22Rv1 (cell line): ENCODE measurements at regions not wholly inside any gene's neighbourhood (a gene's known extent, or its start where the extent isn't known, plus 50 kb on each side); places are given as distances from the start of the nearest gene placed in this dataset.

Source experiments
- H3K27ac ChIP-seq: fragments of 450-650 bp; 2 replicates; pipeline ENCODE4 v1.5.1; 2017
- CTCF ChIP-seq: fragments of 450-650 bp; IDR thresholded peaks from 2 replicates; pipeline ENCODE4 v1.5.1; 2017; ENCODE audit warnings: mild to moderate bottlenecking
- ZFX ChIP-seq: fragments of 450-650 bp; IDR thresholded peaks from 2 replicates; pipeline ENCODE4 v1.6.1; 2017; ENCODE audit warnings: antibody characterized with exemption, borderline replicate concordance

DNA sequence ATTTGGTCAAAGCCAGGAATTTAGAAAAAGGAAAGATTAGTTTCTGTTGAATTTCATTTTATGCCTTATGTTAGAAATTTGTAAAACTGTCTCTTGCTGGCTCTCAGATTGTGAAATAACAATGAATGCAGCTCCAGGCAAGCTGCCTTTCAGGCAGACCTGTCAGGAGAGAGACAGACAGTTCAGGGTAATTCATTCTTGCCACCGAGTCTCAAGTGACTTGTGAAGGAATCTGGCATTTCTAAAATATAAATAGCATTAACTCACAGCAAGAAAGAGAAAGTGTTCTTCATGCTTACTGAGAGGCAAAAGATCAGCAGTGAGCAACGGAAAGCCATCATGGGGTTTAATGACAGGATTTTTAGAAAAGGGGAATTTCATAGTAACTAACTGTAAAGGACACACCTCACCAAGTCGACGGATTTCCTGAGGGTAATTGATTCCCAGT, 442.3 kb upstream of the AKR1E2 start:
- H3K27ac ChIP-seq: no peak overlapping the region
- TF ChIP-seq CTCF (no peak), ZFX (no peak)

DNA sequence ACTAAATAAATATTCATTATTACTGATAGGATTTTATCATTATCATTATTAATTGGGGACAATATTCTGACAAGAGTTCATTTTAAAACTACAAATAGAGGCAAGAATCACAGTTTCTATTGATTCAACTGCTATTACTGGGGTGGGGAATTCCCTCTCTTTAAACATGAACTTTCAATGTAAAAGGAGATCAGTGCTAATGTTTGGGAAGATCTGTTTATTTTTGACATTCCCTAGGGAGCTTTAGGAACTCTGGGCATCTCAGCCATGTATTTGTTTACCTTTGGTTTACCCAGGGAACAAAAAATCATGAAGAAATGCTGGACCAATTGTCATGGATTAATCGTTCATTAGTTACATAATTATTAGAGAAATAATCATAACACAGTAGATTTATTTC, 443.2 kb upstream of the AKR1E2 start:
- no peak for TF ChIP-seq ZFX
- no peak for TF ChIP-seq CTCF
- no peak overlapping the region for H3K27ac ChIP-seq

GRCh38 chr10:4373612-4374011, 452.4 kb upstream of the AKR1E2 start:
- TF ChIP-seq ZFX (no peak), CTCF (no peak)

GRCh38 chr10:4373098-4373497, 452.9 kb upstream of the AKR1E2 start:
- TF ChIP-seq CTCF: no peak
- no peak for TF ChIP-seq ZFX
- no peak overlapping the region for H3K27ac ChIP-seq

More at GRCh38 chr10:4373612-4374011, 452.4 kb upstream of the AKR1E2 start:
- no peak overlapping the region for H3K27ac ChIP-seq

- H3K27ac ChIP-seq: no peak overlapping the region
- TF ChIP-seq ZFX: no peak
- TF ChIP-seq CTCF: no peak
Observed at GRCh38 chr10:4372601-4373000, 453.4 kb upstream of the AKR1E2 start.

GRCh38 chr10:4371691-4372295, 454.2 kb upstream of the AKR1E2 start:
- no peak overlapping the region for H3K27ac ChIP-seq
- TF ChIP-seq ZFX: no peak
- TF ChIP-seq CTCF: no peak

DNA sequence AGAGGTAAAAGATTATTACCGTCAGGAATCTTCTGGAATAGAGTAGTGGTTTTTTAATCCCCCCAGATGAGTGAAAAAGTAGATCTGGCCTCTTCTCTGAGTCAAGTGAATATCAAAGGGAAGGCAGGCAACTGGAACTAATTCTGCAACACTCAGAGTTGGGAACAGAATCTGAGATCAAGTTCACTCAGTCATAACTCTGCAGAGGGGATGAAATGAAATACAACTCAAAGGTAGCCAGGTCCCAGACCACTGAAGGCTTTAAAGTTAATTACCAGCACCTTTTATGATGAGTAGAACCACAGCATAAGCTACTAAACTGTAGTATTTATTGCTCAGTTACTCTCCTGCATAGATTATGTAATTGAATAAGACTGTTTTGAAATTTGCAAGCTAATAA, 455.6 kb upstream of the AKR1E2 start:
- H3K27ac ChIP-seq: no peak overlapping the region
- TF ChIP-seq ZFX (no peak), CTCF (no peak)
